ENCODE measurements at regions not wholly inside any gene's neighbourhood (a gene's known extent, or its start where the extent isn't known, plus 50 kb on each side); places are given as distances from the start of the nearest gene placed in this dataset.

GRCh38 chr3:5448246-5448645 is 260.7 kb downstream of the EDEM1 start:
- TF ChIP-seq ZFP3 (CRISPR knock-in tag; IDR thresholded peaks at IDR 0.05): no peak
- TF ChIP-seq ISL1 (CRISPR knock-in tag; IDR thresholded peaks at IDR 0.05): no peak
- TF ChIP-seq TOX (CRISPR knock-in tag; IDR thresholded peaks at IDR 0.05; ENCODE audit: borderline replicate concordance): no peak
- TF ChIP-seq, protein P1, sequence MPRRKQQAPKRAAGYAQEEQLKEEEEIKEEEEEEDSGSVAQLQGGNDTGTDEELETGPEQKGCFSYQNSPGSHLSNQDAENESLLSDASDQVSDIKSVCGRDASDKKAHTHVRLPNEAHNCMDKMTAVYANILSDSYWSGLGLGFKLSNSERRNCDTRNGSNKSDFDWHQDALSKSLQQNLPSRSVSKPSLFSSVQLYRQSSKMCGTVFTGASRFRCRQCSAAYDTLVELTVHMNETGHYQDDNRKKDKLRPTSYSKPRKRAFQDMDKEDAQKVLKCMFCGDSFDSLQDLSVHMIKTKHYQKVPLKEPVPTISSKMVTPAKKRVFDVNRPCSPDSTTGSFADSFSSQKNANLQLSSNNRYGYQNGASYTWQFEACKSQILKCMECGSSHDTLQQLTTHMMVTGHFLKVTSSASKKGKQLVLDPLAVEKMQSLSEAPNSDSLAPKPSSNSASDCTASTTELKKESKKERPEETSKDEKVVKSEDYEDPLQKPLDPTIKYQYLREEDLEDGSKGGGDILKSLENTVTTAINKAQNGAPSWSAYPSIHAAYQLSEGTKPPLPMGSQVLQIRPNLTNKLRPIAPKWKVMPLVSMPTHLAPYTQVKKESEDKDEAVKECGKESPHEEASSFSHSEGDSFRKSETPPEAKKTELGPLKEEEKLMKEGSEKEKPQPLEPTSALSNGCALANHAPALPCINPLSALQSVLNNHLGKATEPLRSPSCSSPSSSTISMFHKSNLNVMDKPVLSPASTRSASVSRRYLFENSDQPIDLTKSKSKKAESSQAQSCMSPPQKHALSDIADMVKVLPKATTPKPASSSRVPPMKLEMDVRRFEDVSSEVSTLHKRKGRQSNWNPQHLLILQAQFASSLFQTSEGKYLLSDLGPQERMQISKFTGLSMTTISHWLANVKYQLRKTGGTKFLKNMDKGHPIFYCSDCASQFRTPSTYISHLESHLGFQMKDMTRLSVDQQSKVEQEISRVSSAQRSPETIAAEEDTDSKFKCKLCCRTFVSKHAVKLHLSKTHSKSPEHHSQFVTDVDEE (CRISPR knock-in tag; IDR thresholded peaks at IDR 0.05): no peak
- TF ChIP-seq POU6F1 (CRISPR knock-in tag; IDR thresholded peaks at IDR 0.05; ENCODE audit: borderline replicate concordance, low read depth): no peak
- TF ChIP-seq PATZ1 (CRISPR knock-in tag; IDR thresholded peaks at IDR 0.05; ENCODE audit: borderline replicate concordance): no peak
- TF ChIP-seq SNAI2 (CRISPR knock-in tag; IDR thresholded peaks at IDR 0.05): no peak
- TF ChIP-seq CREB5 (CRISPR knock-in tag; IDR thresholded peaks at IDR 0.05; ENCODE audit: low read depth): no peak
- TF ChIP-seq BACH2 (CRISPR knock-in tag; IDR thresholded peaks at IDR 0.05; ENCODE audit: borderline replicate concordance): no peak
- no peak for TF ChIP-seq ZFP30 (CRISPR knock-in tag; IDR thresholded peaks at IDR 0.05)
- no peak for ATAC-seq

DNA sequence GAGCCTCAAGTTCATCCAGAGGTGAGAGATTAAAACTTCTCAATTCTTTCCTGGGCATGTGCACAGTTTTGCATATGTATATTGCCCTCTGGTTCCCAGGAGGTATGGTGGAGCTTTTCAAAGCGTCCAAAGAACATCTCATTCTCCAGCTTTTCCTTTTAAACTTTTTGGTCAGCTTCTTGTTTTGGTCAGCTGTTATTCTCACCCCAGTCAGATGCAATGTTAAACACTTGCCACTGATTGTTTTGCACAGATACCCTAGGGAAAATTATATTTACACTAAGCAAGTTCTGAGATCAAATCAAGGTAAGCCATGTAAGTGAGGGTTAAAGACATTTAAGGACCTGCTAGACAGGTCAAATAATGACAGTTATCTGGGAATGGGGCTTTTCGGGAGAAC is 261.3 kb downstream of the EDEM1 start:
- TF ChIP-seq ZNF70 (CRISPR knock-in tag; IDR thresholded peaks at IDR 0.05) (no peak), ZFP3 (CRISPR knock-in tag; IDR thresholded peaks at IDR 0.05) (no peak), TCF4 (CRISPR knock-in tag; IDR thresholded peaks at IDR 0.05; ENCODE audit: borderline replicate concordance) (no peak), POU6F1 (CRISPR knock-in tag; IDR thresholded peaks at IDR 0.05; ENCODE audit: borderline replicate concordance, low read depth) (no peak), ZFP30 (CRISPR knock-in tag; IDR thresholded peaks at IDR 0.05) (no peak), PPARA (CRISPR knock-in tag; IDR thresholded peaks at IDR 0.05; ENCODE audit: borderline replicate concordance) (no peak), OSR1 (CRISPR knock-in tag; IDR thresholded peaks at IDR 0.05) (no peak), ZNF8 (CRISPR knock-in tag; IDR thresholded peaks at IDR 0.05) (no peak), ARNTL (CRISPR knock-in tag; IDR thresholded peaks at IDR 0.05; ENCODE audit: borderline replicate concordance, low read depth) (no peak), ISL1 (CRISPR knock-in tag; IDR thresholded peaks at IDR 0.05) (no peak)
- TF ChIP-seq, protein P2, sequence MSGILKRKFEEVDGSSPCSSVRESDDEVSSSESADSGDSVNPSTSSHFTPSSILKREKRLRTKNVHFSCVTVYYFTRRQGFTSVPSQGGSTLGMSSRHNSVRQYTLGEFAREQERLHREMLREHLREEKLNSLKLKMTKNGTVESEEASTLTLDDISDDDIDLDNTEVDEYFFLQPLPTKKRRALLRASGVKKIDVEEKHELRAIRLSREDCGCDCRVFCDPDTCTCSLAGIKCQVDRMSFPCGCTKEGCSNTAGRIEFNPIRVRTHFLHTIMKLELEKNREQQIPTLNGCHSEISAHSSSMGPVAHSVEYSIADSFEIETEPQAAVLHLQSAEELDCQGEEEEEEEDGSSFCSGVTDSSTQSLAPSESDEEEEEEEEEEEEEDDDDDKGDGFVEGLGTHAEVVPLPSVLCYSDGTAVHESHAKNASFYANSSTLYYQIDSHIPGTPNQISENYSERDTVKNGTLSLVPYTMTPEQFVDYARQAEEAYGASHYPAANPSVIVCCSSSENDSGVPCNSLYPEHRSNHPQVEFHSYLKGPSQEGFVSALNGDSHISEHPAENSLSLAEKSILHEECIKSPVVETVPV (CRISPR knock-in tag; IDR thresholded peaks at IDR 0.05): no peak
- TF ChIP-seq, protein P1 (CRISPR knock-in tag; IDR thresholded peaks at IDR 0.05): no peak
- no peak for ATAC-seq
